ENCODE measurements at regions not wholly inside any gene's neighbourhood (a gene's known extent, or its start where the extent isn't known, plus 50 kb on each side); places are given as distances from the start of the nearest gene placed in this dataset.

GRCh38 chr11:42773729-42774128 is 538.1 kb upstream of the API5 start:
- Mint-ChIP-seq H3K4me3 (no peak overlapping the region), H3K27me3 (ENCODE audit: insufficient read depth) (peaks cover 3% of the 10 kb centered on the region), H3K9me3 (no peaks in the 10 kb centered on the region), H3K4me1 (peaks cover 2% of the 10 kb centered on the region), H3K27ac (no peak overlapping the region), H3K36me3 (ENCODE audit: low read depth) (no peaks in the 10 kb centered on the region)
- no peak for DNase-seq
- no peaks in the 10 kb centered on the region for H3K36me3 ChIP-seq (ENCODE audit: control insufficient read depth, insufficient read depth, low read length)
- no peak overlapping the region for H3K9ac ChIP-seq (ENCODE audit: extremely low read depth, low read length, poor library complexity, severe bottlenecking)
- H3K4me3 ChIP-seq (ENCODE audit: low read length) = no peak overlapping the region
- H3K27me3 ChIP-seq (ENCODE audit: control insufficient read depth, insufficient read depth, low read length, poor library complexity, severe bottlenecking) = no peaks in the 10 kb centered on the region
- H3K27ac ChIP-seq (ENCODE audit: low read depth, low read length) = no peak overlapping the region
- no peaks in the 10 kb centered on the region for H3K4me1 ChIP-seq (ENCODE audit: control insufficient read depth, insufficient read depth, low read length)
- no peaks in the 10 kb centered on the region for H3K9me3 ChIP-seq (ENCODE audit: control insufficient read depth, low read length)
- TF ChIP-seq CTCF (conservative IDR thresholded peaks at IDR 0.05) = no peak
- 90 to 94% methylated on average over 3 to 5 of the region's 5 CpGs for WGBS, 2 experiments (ENCODE audit: insufficient coverage in 1 of 2, insufficient read length in 1 of 2)

- no peak overlapping the region for H3K9ac ChIP-seq (ENCODE audit: extremely low read depth, low read length, poor library complexity, severe bottlenecking)
- Mint-ChIP-seq H3K36me3 (ENCODE audit: low read depth) (no peaks in the 10 kb centered on the region), H3K27ac (no peak overlapping the region), H3K9me3 (no peaks in the 10 kb centered on the region), H3K27me3 (ENCODE audit: insufficient read depth) (peaks cover 3% of the 10 kb centered on the region), H3K4me3 (no peak overlapping the region), H3K4me1 (peaks cover 2% of the 10 kb centered on the region)
- no peaks in the 10 kb centered on the region for H3K4me1 ChIP-seq (ENCODE audit: control insufficient read depth, insufficient read depth, low read length)
- DNase-seq = no peak
- no peaks in the 10 kb centered on the region for H3K27me3 ChIP-seq (ENCODE audit: control insufficient read depth, insufficient read depth, low read length, poor library complexity, severe bottlenecking)
- no peak overlapping the region for H3K27ac ChIP-seq (ENCODE audit: low read depth, low read length)
- no peak overlapping the region for H3K4me3 ChIP-seq (ENCODE audit: low read length)
- TF ChIP-seq CTCF (conservative IDR thresholded peaks at IDR 0.05) = no peak
- WGBS, 2 experiments (ENCODE audit: insufficient coverage in 1 of 2, insufficient read length in 1 of 2) = 50 to 91% methylated on average over 1 of the region's 1 CpG
- H3K9me3 ChIP-seq (ENCODE audit: control insufficient read depth, low read length) = no peaks in the 10 kb centered on the region
- H3K36me3 ChIP-seq (ENCODE audit: control insufficient read depth, insufficient read depth, low read length) = no peaks in the 10 kb centered on the region
These were observed 537.2 kb upstream of the API5 start for GRCh38 chr11:42774567-42774966.

GRCh38 chr11:42777776-42778175 is 534.0 kb upstream of the API5 start:
- Histone ChIP-seq H3K9ac (ENCODE audit: extremely low read depth, low read length, poor library complexity, severe bottlenecking) (no peak overlapping the region), H3K36me3 (ENCODE audit: control insufficient read depth, insufficient read depth, low read length) (no peaks in the 10 kb centered on the region), H3K9me3 (ENCODE audit: control insufficient read depth, low read length) (no peaks in the 10 kb centered on the region), H3K4me1 (ENCODE audit: control insufficient read depth, insufficient read depth, low read length) (no peaks in the 10 kb centered on the region), H3K27me3 (ENCODE audit: control insufficient read depth, insufficient read depth, low read length, poor library complexity, severe bottlenecking) (no peaks in the 10 kb centered on the region), H3K4me3 (ENCODE audit: low read length) (no peak overlapping the region), H3K27ac (ENCODE audit: low read depth, low read length) (no peak overlapping the region)
- no peak for DNase-seq
- Mint-ChIP-seq H3K27me3 (ENCODE audit: insufficient read depth) (no peaks in the 10 kb centered on the region), H3K4me1 (peaks cover under 1% of the 10 kb centered on the region), H3K36me3 (ENCODE audit: low read depth) (no peaks in the 10 kb centered on the region), H3K9me3 (no peaks in the 10 kb centered on the region), H3K27ac (no peak overlapping the region), H3K4me3 (no peak overlapping the region)
- no peak for TF ChIP-seq CTCF (conservative IDR thresholded peaks at IDR 0.05)
- 94% methylated on average over 2 to 4 of the region's 4 CpGs for WGBS, 2 experiments (ENCODE audit: insufficient coverage in 1 of 2, insufficient read length in 1 of 2)
